Stimulated activated naive CD8-positive, alpha-beta T cell treated with anti-CD3 and anti-CD28 coated beads, Interleukin-15, Interleukin-2, amounts not matched to agents 100 ng/mL and 50 ng/mL, for 24 hours (primary cell): ENCODE measurements at regions not wholly inside any gene's neighbourhood (a gene's known extent, or its start where the extent isn't known, plus 50 kb on each side); places are given as distances from the start of the nearest gene placed in this dataset.
"Not testable (repeated sequence)": the region's sequence is repeated elsewhere in the genome, so short reads cannot be mapped to it uniquely, and the experiment has no call there.

ENCODE experiments used
- H3K27ac Mint-ChIP-seq: one replicate; pipeline ENCODE4 v1.8.0; 2021; ENCODE audit warnings: mild to moderate bottlenecking, mixed read lengths
- H3K27me3 Mint-ChIP-seq: one replicate; pipeline ENCODE4 v1.8.0; 2021; ENCODE audit warnings: mixed read lengths
- H3K36me3 Mint-ChIP-seq: one replicate; pipeline ENCODE4 v1.8.0; 2021; ENCODE audit warnings: low read depth, mixed read lengths
- H3K4me1 Mint-ChIP-seq: one replicate; pipeline ENCODE4 v1.8.0; 2021; ENCODE audit warnings: low read depth, mixed read lengths
- H3K4me3 Mint-ChIP-seq: one replicate; pipeline ENCODE4 v1.8.0; 2021; ENCODE audit warnings: mild to moderate bottlenecking, mixed read lengths
- H3K9me3 Mint-ChIP-seq: one replicate; pipeline ENCODE4 v1.8.0; 2021; ENCODE audit warnings: mixed read lengths

GRCh38 chrX:65451663-65452062, 82.9 kb downstream of the LAS1L start:
- Mint-ChIP-seq H3K27ac (no peak overlapping the region), H3K4me1 (no peaks in the 10 kb centered on the region), H3K36me3 (no peaks in the 10 kb centered on the region)

GRCh38 chrX:65420154-65420553, 114.4 kb downstream of the LAS1L start:
- H3K27me3 Mint-ChIP-seq = no peaks in the 10 kb centered on the region
- H3K4me1 Mint-ChIP-seq = no peaks in the 10 kb centered on the region
- H3K27ac Mint-ChIP-seq = no peak overlapping the region
- peaks cover 2% of the 10 kb centered on the region for H3K9me3 Mint-ChIP-seq
- H3K4me3 Mint-ChIP-seq = no peak overlapping the region
- H3K36me3 Mint-ChIP-seq = no peaks in the 10 kb centered on the region

More at GRCh38 chrX:65451663-65452062, 82.9 kb downstream of the LAS1L start:
- no peak overlapping the region for H3K4me3 Mint-ChIP-seq
- no peaks in the 10 kb centered on the region for H3K27me3 Mint-ChIP-seq
- H3K9me3 Mint-ChIP-seq = no peaks in the 10 kb centered on the region

- peaks cover 27% of the 10 kb centered on the region for H3K27me3 Mint-ChIP-seq
- H3K4me1 Mint-ChIP-seq, H3K9me3 Mint-ChIP-seq, H3K36me3 Mint-ChIP-seq, H3K27ac Mint-ChIP-seq, H3K4me3 Mint-ChIP-seq: not testable (repeated sequence)
These were observed 126.9 kb downstream of the LAS1L start for GRCh38 chrX:65407662-65408061.

- Mint-ChIP-seq H3K9me3 (no peaks in the 10 kb centered on the region), H3K36me3 (no peaks in the 10 kb centered on the region), H3K4me3 (peak overlapping the region; percentile 60), H3K27me3 (peaks cover 27% of the 10 kb centered on the region), H3K27ac (no peak overlapping the region), H3K4me1 (peaks cover 8% of the 10 kb centered on the region)
These were observed 127.4 kb downstream of the LAS1L start for GRCh38 chrX:65407157-65407626.

DNA sequence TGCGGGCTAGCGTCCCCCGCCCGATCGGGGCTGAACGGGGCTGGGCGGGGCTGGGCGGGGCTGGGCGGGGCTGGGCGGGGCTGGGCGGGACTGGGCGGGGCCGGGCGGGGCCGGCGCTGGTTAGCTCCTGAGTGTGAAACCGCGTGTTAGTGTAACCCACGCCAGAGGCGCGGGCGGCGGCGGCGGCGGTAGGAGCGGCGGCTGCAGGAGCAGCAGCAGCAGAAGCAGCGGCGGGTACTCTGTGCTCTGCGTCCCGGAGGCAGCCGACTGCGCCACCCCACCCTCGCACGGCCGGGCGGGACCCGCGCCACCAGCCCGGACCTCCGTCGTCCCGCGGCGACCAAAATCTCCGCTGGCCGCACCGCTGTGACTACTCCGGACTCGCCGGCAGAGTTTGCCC, 128.1 kb downstream of the LAS1L start:
- Mint-ChIP-seq H3K4me3 (peak overlapping the region; percentile 63), H3K27me3 (peaks cover 27% of the 10 kb centered on the region), H3K27ac (no peak overlapping the region), H3K4me1 (peaks cover 8% of the 10 kb centered on the region), H3K36me3 (no peaks in the 10 kb centered on the region), H3K9me3 (no peaks in the 10 kb centered on the region)

DNA sequence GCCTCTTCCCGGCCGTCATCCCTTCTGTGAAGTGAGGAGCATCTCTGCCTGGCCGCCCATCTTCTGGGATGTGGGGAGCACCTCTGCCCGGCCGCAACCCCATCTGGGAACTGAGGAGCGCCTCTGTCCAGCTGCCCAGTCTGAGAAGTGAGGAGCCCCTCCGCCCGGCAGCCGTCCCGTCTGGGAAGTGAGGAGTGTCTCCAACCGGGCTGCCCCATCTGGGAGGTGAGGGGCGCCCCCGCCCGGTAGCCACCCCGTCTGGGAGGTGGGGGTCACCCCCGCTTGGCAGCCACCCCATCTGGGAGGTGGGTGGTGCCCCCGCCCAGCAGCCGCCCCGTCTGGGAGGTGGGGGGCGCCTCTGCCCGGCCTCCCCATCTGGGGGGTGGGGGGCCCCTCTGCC, 142.3 kb downstream of the LAS1L start:
- peaks cover 11% of the 10 kb centered on the region for H3K9me3 Mint-ChIP-seq
- peaks cover 5% of the 10 kb centered on the region for H3K36me3 Mint-ChIP-seq
- no peak overlapping the region for H3K4me3 Mint-ChIP-seq
- no peak overlapping the region for H3K27ac Mint-ChIP-seq
- no peaks in the 10 kb centered on the region for H3K4me1 Mint-ChIP-seq
- H3K27me3 Mint-ChIP-seq = no peaks in the 10 kb centered on the region

- H3K36me3 Mint-ChIP-seq, H3K4me3 Mint-ChIP-seq, H3K27me3 Mint-ChIP-seq: not testable (repeated sequence)
These were observed 145.5 kb downstream of the LAS1L start for GRCh38 chrX:65389120-65389519.

More at GRCh38 chrX:65389120-65389519, 145.5 kb downstream of the LAS1L start:
- not testable (repeated sequence) for H3K4me1 Mint-ChIP-seq, H3K27ac Mint-ChIP-seq
- H3K9me3 Mint-ChIP-seq = peaks cover 12% of the 10 kb centered on the region
